22Rv1 (cell line): ENCODE measurements at regions not wholly inside any gene's neighbourhood (a gene's known extent, or its start where the extent isn't known, plus 50 kb on each side); places are given as distances from the start of the nearest gene placed in this dataset.
"Not testable (repeated sequence)": the region's sequence is repeated elsewhere in the genome, so short reads cannot be mapped to it uniquely, and the experiment has no call there.

ENCODE experiments used
- H3K27ac ChIP-seq: fragments of 450-650 bp; 2 replicates; pipeline ENCODE4 v1.5.1; 2017
- ZFX ChIP-seq: fragments of 450-650 bp; IDR thresholded peaks from 2 replicates; pipeline ENCODE4 v1.6.1; 2017; ENCODE audit warnings: antibody characterized with exemption, borderline replicate concordance
- TF ChIP-seq, protein P1 (sequence below): fragments of 450-650 bp; IDR thresholded peaks from 2 replicates; pipeline ENCODE4 v1.5.1; 2017; ENCODE audit warnings: mild to moderate bottlenecking

DNA sequence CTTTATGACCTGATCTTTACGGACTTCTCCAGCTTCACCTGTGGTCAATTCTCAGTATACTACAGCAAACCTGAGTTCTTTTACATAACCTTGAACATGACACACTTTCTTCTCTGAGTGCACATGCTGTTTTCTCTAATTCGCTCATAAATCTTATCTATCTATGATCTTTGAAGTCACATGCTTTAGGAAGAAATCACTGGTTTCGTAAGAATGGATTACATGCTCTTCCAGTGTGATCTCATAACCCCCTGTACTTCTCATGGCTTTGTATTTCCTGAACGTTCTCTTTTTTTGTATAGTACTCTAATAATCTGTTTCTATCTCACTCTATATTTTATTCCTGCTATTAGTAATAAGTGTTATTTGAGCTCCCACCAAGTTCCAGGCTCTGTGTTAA is 1165.2 kb downstream of the TBL1XR1 start:
- no peak overlapping the region for H3K27ac ChIP-seq
- TF ChIP-seq, protein P1, sequence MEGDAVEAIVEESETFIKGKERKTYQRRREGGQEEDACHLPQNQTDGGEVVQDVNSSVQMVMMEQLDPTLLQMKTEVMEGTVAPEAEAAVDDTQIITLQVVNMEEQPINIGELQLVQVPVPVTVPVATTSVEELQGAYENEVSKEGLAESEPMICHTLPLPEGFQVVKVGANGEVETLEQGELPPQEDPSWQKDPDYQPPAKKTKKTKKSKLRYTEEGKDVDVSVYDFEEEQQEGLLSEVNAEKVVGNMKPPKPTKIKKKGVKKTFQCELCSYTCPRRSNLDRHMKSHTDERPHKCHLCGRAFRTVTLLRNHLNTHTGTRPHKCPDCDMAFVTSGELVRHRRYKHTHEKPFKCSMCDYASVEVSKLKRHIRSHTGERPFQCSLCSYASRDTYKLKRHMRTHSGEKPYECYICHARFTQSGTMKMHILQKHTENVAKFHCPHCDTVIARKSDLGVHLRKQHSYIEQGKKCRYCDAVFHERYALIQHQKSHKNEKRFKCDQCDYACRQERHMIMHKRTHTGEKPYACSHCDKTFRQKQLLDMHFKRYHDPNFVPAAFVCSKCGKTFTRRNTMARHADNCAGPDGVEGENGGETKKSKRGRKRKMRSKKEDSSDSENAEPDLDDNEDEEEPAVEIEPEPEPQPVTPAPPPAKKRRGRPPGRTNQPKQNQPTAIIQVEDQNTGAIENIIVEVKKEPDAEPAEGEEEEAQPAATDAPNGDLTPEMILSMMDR, result no peak
- TF ChIP-seq ZFX, result no peak

DNA sequence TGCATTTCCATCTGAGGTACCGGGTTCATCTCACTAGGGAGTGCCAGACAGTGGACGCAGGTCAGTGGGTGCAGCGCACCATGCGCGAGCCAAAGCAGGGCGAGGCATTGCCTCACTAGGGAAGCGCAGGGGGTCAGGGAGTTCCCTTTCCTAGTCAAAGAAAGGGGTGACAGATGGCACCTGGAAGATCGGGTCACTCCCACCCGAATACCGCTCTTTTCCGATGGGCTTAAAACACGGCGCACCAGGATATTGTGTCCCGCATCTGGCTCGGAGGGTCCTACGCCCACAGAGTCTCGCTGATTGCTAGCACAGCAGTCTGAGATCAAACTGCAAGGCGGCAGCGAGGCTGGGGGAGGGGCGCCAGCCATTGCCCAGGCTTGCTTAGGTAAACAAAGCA is 1157.1 kb downstream of the NAALADL2 start:
- H3K27ac ChIP-seq, result not testable (repeated sequence)

DNA sequence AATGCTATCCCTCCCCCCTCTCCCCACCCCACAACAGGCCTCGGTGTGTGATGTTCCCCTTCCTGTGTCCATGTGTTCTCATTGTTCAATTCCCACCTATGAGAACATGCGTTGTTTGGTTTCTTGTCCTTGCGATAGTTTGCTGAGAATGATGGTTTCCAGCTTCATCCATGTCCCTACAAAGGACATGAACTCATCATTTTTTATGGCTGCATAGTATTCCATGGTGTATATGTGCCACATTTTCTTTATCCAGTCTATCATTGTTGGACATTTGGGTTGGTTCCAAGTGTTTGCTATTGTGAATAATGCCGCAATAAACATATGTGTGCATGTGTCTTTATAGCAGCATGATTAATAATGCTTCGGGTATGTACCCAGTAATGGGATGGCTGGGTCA is 1156.1 kb downstream of the NAALADL2 start:
- not testable (repeated sequence) for H3K27ac ChIP-seq

DNA sequence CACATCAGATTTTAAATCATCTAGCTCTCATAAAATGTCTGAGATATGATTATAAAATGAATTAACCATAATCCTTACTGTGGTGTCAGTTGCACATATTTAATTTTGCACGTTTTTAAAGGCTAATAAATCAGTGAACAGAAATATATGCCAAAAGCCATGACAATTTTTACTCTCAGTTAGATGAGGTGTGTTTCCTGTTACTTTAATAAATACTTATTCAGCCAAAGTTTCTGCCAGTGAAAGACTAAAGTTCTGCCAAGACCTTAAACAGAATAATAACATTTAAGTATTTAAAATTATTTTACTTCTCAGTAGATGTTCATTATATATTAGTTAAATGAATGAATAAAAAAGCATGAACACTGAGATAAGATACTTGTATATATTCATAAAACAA is 1150.1 kb downstream of the NAALADL2 start:
- no peak for TF ChIP-seq ZFX
- TF ChIP-seq, protein P1, result no peak

DNA sequence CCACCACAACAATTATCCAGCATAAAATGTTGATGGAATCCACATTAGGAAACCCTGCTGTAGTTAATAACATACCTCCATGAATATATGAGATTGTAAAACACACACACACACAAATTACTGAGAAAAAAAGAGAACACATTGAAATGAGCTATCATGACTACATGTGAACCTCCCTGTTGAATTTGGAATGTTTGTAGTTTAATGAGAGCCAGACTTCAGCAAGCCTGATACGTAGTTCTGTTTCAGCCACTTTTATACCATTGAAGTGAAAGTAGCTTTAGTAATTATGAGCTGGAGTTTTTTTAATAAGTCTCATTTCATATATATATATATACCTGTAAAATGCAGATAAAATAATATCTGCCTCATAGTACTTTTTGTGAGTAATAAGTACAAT is 1146.4 kb downstream of the NAALADL2 start:
- no peak overlapping the region for H3K27ac ChIP-seq
- TF ChIP-seq, protein P1, result no peak
- TF ChIP-seq ZFX, result no peak

More for the DNA sequence above, 1150.1 kb downstream of the NAALADL2 start:
- H3K27ac ChIP-seq, result no peak overlapping the region

DNA sequence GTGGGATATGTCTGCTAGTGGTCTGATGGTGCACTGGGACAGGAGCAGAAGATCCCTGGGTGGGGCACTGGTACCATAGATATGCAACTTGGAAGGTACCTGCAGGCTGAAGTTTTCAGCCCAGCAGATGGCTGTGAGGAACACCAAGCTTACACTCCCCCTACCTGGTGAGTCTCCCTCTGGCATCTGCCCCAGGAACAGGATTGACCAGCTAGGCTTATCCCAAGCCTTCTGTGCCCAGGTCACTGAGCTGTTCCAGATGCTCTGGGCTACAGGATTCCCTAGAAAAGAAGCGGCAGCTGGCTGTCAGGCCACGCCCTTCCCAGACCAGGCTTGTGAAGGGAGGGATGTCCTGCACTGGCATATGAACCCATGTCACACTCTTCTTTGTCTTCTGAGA is 1130.0 kb downstream of the NAALADL2 start:
- no peak overlapping the region for H3K27ac ChIP-seq

DNA sequence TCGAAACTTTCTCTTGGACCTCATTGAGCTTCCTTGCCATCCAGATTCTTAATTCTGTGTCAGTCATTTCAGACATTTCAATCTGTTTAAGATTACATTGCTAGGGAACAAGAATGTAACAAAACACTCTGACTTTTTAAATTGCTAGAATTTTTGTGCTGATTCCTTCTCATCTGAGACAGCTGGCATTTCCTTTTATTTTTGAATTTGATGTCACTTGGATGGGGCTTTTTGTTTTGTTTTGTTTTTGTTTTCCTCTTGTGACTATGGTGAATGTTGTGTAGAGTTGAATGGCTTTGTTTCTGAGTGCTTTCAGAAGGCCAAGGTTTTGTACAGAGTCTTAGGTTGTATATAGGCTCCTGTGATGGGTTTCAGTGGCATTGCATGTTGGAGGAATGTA is 1129.3 kb downstream of the NAALADL2 start:
- TF ChIP-seq ZFX, result no peak
- TF ChIP-seq, protein P1, result no peak

More for the DNA sequence above, 1130.0 kb downstream of the NAALADL2 start:
- no peak for TF ChIP-seq ZFX
- TF ChIP-seq, protein P1, result no peak

DNA sequence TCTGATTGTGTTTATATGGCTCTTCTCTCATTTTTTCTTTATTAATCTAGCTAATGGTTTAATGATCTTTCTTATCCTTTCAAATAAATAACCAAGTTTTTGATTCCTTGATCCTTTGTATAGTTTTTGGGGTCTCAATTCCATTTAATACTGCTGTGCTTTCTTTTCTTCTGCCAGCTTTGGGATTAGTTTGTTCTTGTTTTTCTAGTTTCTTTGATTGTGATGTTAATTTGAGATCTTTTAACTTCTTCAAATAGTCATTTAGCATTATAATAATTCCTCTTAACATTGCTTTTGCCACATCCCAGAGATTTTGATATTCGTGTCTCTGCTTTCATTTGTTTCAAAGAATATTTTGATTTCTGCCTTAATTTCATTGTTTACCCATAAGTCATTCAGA is 1126.6 kb downstream of the NAALADL2 start:
- H3K27ac ChIP-seq, result no peak overlapping the region
- no peak for TF ChIP-seq ZFX
- TF ChIP-seq, protein P1, result no peak

More for the DNA sequence above, 1129.3 kb downstream of the NAALADL2 start:
- H3K27ac ChIP-seq, result no peak overlapping the region

DNA sequence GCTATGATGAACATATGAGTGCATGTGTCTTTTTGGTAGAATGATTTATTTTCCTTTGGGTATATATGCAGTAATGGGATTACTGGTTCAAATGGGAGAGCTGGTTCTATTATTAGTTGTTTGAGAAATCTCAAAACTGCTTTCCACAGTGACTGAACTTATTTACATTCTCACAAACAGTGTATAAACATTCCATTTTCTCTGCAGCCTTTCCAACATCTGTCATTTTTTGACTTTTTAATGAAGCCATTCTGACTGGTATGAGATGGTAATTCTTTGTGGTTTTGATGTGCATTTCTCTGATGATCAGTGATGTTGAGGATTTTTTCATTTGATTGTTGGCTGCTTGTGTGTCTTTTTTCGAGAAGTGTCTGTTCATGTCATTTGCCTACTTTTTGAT is 1124.2 kb downstream of the NAALADL2 start:
- TF ChIP-seq, protein P1, result no peak
- TF ChIP-seq ZFX, result no peak
- no peak overlapping the region for H3K27ac ChIP-seq
